Mucosa of rectum (tissue), 2 donors: ENCODE measurements at regions not wholly inside any gene's neighbourhood (a gene's known extent, or its start where the extent isn't known, plus 50 kb on each side); places are given as distances from the start of the nearest gene placed in this dataset.
"Not testable (repeated sequence)": the region's sequence is repeated elsewhere in the genome, so short reads cannot be mapped to it uniquely, and the experiment has no call there.

Source experiments
- H3K27ac ChIP-seq, 2 donors: one replicate each; pipeline ENCODE4 v1.7.0; 2013; ENCODE audit warnings: inconsistent platforms in 2 of 2, low read depth in 2 of 2, low read length in 2 of 2
- H3K27me3 ChIP-seq, 2 donors: one replicate each; pipeline ENCODE4 v1.7.0; 2013; ENCODE audit warnings: low read length in 2 of 2; ENCODE audit not compliant: control insufficient read depth in 2 of 2, insufficient read depth in 2 of 2
- H3K36me3 ChIP-seq, 2 donors: one replicate each; pipeline ENCODE4 v1.7.0; 2013; ENCODE audit warnings: low read length in 2 of 2; ENCODE audit not compliant: control insufficient read depth in 2 of 2, insufficient read depth in 2 of 2
- H3K4me1 ChIP-seq, 2 donors: one replicate each; pipeline ENCODE4 v1.7.0; 2013; ENCODE audit warnings: low read length in 2 of 2, mild to moderate bottlenecking in 1 of 2; ENCODE audit not compliant: control insufficient read depth in 2 of 2, insufficient read depth in 2 of 2
- H3K4me3 ChIP-seq, 2 donors: one replicate each; pipeline ENCODE4 v1.7.0; 2013; ENCODE audit warnings: low read length in 2 of 2
- H3K9ac ChIP-seq, 2 donors: one replicate each; pipeline ENCODE4 v1.7.0; 2013; ENCODE audit warnings: low read length in 2 of 2, low read depth in 1 of 2, mild to moderate bottlenecking in 1 of 2
- H3K9me3 ChIP-seq, 2 donors: one replicate each; pipeline ENCODE4 v1.7.0; 2013; ENCODE audit warnings: low read length in 2 of 2; ENCODE audit not compliant: control insufficient read depth in 2 of 2
- donor health status: healthy.
- donor health status: Normal muscosa, but diverticular disease.

DNA sequence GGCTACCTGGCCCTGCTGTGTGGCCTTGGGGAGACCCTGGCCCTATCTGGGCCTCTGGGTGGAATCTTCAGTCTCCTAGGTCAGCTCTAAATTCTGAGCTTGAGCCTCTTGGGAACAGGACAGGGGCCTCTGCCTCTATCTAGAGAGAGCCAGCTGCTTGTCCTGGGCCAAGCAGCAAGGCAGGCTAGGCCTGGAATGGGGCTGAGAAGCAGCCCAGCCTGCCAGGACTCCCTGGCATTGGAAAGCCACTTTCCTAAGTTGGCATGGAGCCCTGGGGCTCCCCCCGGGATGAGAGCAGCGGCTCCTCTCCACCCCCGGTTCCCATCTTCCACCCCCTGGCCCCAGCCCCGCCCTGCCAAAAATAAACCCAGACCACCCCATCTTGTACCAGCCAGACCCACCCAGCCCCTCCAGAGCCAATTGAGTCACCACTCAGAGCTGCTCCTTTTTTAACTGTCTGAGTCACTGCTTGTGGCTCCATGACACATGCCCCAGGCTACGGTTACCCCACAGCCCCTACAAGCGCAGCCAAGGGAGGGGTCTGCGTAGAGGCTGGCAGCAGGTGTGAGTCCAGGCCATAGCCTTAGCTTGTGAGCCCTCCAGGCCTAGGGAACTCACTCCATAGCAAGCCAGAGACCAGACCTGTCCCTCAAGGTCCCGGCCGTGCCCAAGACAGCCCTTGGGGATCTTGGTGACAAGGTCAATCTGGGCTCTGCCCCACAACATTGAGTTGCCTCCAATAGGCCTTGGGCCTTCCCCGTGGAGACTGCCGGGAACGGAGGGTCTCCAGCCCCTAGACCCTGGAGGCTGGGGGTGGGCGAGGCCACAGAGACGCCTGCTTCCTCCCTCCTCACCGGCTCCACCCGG, 189.7 kb downstream of the TBC1D2B start:
- not testable (repeated sequence) for H3K4me3 ChIP-seq, H3K9ac ChIP-seq, H3K4me1 ChIP-seq, H3K9me3 ChIP-seq, H3K27me3 ChIP-seq, H3K36me3 ChIP-seq, H3K27ac ChIP-seq

DNA sequence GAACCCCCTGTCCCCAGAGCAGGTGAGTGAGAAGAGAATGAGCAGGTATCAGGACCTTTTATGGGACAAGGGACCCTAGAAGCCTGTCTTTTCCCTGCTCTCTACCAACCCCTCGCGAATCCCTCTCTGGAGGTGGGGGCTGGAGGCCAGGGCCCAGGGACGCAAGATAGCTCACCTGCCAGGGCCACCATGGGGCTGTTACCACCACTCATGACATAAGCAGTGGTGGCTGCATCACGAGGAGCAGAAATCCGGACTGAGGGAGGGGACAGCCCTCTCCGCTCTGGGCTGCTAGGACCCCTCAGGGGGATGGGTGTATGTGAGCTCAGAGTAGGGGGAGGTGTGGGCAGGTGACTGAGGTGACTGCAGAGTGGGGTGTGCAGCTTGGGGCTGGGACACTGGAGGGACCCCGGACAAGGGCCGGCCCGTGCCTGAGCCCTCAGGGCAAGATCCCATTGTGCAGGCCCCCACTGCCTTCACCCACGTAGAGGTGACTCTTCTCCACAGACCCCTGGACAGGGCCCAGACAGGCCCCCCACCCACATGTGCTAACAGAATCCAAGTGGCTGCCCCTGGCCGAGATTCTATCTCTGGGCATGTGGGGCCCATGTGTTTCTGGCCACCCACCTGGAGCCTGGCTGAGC, 190.6 kb downstream of the TBC1D2B start:
- Histone ChIP-seq H3K27ac (no peak overlapping the region), H3K9me3 (no peaks in the 10 kb centered on the region), H3K36me3 (no peaks in the 10 kb centered on the region), H3K4me1 (no peaks in the 10 kb centered on the region), H3K27me3 (no peaks in the 10 kb centered on the region), H3K4me3 (no peak overlapping the region), H3K9ac (no peak overlapping the region)

DNA sequence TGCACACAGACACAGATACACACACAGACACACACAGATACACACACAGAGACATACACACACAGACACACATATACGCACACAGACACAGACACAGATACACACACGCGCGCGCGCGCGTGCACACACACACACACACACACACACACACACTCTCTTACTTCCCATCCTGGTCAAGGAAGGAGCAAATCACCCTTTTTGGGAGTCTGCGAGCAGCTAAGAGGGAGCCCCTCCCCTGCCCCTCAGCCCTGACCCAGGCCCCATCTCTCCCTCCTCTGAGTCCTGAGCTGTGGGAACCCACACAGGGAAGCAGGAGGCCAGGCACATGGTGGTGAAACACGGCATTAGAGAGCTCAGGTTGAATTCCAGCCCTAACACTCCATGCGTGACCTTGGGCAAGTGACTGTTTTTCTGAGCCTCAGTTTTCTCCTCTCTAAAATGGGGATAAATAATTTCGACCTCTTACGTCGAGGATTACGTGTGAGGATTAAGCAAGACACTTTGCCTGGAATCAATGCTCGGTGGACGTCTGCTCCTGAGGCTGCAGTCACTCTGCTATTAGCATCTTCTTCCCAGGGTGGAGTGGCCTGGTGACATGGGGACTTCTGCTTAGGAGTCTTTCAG, 191.5 kb downstream of the TBC1D2B start:
- H3K27ac ChIP-seq, H3K9ac ChIP-seq, H3K36me3 ChIP-seq, H3K4me1 ChIP-seq, H3K27me3 ChIP-seq, H3K9me3 ChIP-seq, H3K4me3 ChIP-seq: not testable (repeated sequence)

DNA sequence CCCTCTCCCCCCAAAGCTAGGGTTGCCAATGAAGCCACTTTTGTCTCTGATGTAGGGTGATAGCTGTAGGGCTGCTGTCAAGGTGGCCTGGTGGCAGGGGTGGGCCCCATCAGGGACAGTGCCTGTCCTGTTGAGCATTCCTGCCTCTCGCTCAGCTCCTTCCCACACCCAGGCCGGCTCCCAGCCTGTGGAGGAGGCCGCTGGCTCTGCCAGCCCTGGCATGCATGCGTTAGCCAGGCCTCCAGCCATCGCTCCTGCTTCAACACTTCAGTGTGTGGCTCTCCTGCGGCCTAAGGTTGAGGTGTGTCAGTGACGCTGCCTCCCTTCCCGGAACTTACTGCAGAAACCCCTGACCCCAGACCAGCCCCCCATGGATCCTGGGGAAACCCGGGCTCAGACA, 194.5 kb downstream of the TBC1D2B start:
- H3K9ac ChIP-seq, H3K36me3 ChIP-seq, H3K27me3 ChIP-seq, H3K4me1 ChIP-seq, H3K4me3 ChIP-seq, H3K9me3 ChIP-seq, H3K27ac ChIP-seq: not testable (repeated sequence)

DNA sequence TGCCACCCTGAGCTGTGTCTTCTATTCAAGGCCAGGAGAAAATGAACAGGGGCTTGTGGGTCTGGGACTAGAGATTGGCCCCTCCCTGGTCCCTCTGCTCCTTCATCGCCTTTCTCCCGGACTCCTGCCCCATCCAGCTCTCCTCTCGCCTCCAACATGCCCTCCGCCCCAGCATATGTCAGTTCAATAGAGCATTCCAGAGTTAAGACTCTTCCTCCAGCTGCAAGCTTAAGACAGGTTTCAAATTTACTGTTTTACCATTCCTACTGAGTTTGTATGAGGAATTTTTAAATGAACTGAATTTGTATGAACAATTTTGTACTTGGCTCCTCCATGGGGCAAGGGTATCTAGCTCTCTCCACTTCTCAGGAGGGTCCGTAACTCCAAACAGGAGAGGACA, 195.6 kb downstream of the TBC1D2B start:
- Histone ChIP-seq H3K4me3 (no peak overlapping the region), H3K36me3 (no peaks in the 10 kb centered on the region), H3K4me1 (no peaks in the 10 kb centered on the region), H3K9ac (no peak overlapping the region), H3K27ac (no peak overlapping the region), H3K9me3 (no peaks in the 10 kb centered on the region), H3K27me3 (no peaks in the 10 kb centered on the region)

DNA sequence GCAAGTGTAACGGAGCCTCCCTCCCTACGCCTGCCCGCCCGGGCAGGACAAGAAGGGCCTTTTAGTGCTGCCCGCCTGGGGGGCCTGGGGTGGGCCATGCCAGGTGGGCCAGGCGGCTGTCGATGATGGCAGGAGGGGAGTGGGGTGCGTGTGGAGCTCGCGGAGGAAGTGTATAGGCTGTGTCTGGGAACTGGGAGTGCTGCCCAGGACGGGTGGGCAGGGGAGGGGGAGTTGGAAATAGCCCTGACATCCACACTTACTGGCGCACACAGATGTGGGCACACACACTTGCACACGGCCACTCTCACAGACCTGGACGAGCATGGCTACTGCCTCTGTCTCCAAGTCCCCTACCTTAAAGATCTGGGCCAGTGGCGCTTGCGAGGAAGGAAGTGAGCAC, 196.0 kb downstream of the TBC1D2B start:
- not testable (repeated sequence) for H3K9ac ChIP-seq, H3K36me3 ChIP-seq, H3K27ac ChIP-seq, H3K4me3 ChIP-seq, H3K9me3 ChIP-seq, H3K27me3 ChIP-seq, H3K4me1 ChIP-seq

DNA sequence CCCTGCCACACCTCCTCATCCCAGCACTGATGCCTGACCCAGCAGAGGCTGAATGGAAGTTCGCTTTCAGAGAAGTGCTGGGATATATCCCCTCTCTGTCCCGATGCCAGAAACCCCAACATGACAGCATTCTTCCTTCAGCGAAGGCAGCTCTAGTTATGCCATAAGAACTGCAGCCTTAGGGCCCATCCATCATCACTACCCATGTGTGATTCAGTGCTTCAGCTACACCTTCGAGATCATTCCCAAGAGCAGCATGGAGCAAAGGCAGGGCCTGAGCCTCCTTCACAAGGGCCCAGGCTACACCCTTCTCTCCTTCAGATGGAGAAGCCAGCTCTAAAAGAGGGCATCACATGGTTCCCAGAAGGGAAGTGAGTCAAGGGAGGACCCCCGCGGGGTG, 198.0 kb downstream of the TBC1D2B start:
- H3K9me3 ChIP-seq, H3K4me3 ChIP-seq, H3K27ac ChIP-seq, H3K27me3 ChIP-seq, H3K36me3 ChIP-seq, H3K4me1 ChIP-seq, H3K9ac ChIP-seq: not testable (repeated sequence)

DNA sequence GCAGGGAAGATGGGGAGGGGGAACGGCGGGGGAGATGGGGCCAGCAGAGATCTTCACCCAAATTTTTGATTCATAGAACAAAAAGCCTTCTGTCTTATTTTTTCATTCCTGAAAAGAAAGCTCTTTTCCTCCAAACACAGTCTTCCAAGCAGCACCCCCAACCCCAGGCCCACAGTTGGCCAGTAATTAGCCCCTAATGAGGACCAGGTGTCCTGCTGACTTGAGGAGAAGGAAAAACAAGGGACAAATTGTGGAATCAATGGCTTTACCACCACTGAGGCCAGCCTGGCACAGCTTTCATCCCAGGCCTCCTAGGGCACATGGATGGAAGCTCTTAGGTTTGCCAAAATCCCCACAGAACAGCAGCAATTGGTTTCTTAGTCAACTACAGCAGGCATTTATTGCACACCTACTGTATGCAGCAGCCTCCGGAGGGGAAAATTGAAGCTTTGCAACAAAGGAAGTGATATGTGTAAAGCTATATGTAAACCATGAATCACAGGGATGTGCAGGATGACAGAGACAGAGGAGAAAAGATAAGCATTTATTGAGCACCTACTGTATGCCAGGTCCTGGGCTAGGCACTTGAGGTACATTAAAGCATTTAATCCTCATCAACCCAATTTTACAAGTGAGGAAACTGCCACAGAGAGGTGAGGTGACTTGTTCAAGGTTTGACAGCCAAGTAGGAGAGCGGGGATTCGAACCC, 199.5 kb downstream of the TBC1D2B start:
- no peak overlapping the region for H3K4me3 ChIP-seq
- H3K9me3 ChIP-seq = no peaks in the 10 kb centered on the region
- H3K36me3 ChIP-seq = no peaks in the 10 kb centered on the region
- no peak overlapping the region for H3K9ac ChIP-seq
- peaks cover 0 to 3% of the 10 kb centered on the region in 2 donors for H3K4me1 ChIP-seq
- H3K27me3 ChIP-seq = no peaks in the 10 kb centered on the region
- H3K27ac ChIP-seq = no peak overlapping the region

DNA sequence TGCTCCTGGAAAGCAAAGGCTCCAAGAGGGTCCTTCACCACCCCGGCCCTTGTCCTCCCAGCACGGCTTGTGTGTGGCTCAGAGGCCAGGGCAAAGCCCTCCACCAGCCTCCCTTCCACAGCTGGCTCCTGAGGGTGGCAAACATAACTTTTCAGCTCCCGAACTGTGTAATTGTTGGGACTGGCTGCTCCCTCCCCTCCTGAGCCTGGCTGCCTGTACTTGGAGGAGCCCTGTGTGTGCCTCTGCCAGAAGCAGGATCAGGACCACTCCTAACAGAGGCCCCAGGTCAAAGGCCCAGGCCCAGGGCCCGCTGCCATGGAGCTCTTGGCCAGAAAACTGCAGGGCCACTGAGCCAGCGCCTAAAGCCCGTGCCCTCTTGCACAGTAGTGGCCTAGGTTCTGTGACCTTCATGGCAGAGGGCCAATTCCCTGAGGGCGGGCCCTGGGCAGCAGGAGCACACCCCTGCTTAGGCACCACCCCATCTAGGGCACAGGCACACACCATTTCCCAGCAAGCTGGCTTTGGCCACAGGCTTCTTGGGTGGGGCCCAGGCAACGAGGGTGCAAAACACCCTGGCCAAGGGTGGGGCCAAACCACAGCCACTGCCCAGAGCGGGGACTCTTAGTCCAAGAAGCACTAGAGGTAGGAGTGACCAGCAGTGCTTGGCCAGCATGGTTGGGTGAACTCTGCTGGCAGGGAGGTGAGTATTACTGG, 201.2 kb downstream of the TBC1D2B start:
- not testable (repeated sequence) for H3K9me3 ChIP-seq, H3K36me3 ChIP-seq, H3K4me1 ChIP-seq, H3K27me3 ChIP-seq, H3K4me3 ChIP-seq, H3K9ac ChIP-seq
- peak overlapping the region in 1 of 2 donors; percentile 43 for H3K27ac ChIP-seq
